ENCODE measurements at regions not wholly inside any gene's neighbourhood (a gene's known extent, or its start where the extent isn't known, plus 50 kb on each side); places are given as distances from the start of the nearest gene placed in this dataset.

GRCh38 chr2:2668681-2669265, 337.7 kb upstream of the MYT1L start:
- TF ChIP-seq CTCF (IDR thresholded peaks at IDR 0.05), result no peak
- H3K36me3 Mint-ChIP-seq (ENCODE audit: low read depth), result no peaks in the 10 kb centered on the region
- no peaks in the 10 kb centered on the region for H3K9me3 Mint-ChIP-seq
- CTCF ChIA-PET, result no interaction called here
- H3K27ac Mint-ChIP-seq, result no peak overlapping the region
- H3K4me3 Mint-ChIP-seq, result no peak overlapping the region
- H3K4me1 Mint-ChIP-seq, result no peaks in the 10 kb centered on the region
- intact Hi-C loops (cut with micrococcal nuclease), result no loop called here
- POLR2A ChIA-PET, result no interaction called here
- ATAC-seq (ENCODE audit: low read depth) (no peak), DNase-seq (no peak)
- H3K27me3 Mint-ChIP-seq, result no peaks in the 10 kb centered on the region

- CTCF ChIA-PET, result no interaction called here
- Mint-ChIP-seq H3K4me3 (no peak overlapping the region), H3K4me1 (no peaks in the 10 kb centered on the region), H3K27me3 (no peaks in the 10 kb centered on the region), H3K27ac (no peak overlapping the region), H3K9me3 (no peaks in the 10 kb centered on the region), H3K36me3 (ENCODE audit: low read depth) (no peaks in the 10 kb centered on the region)
- TF ChIP-seq CTCF (IDR thresholded peaks at IDR 0.05), result no peak
- ATAC-seq (ENCODE audit: low read depth) (no peak), DNase-seq (no peak)
- intact Hi-C loops (cut with micrococcal nuclease), result no loop called here
- POLR2A ChIA-PET, result no interaction called here
These were observed 336.6 kb upstream of the MYT1L start for GRCh38 chr2:2667690-2668089.

DNA sequence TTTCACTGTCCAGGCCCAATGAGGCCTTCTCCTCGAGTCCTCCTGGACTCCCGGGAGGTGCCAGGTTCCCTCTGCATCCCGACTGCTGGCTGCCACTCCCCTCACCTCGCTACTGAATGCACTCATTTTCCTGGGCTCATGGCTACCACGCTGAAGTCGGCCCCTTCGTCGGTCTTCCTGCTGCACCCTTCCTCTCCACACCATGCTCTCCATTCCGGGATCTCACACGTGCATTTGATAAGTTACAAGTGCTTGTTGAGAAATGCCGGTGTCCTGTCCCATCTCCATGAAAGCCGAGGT, 334.7 kb upstream of the MYT1L start:
- H3K9me3 Mint-ChIP-seq, result peaks cover 3% of the 10 kb centered on the region
- CTCF ChIA-PET, result no interaction called here
- no peak overlapping the region for H3K27ac Mint-ChIP-seq
- no peaks in the 10 kb centered on the region for H3K36me3 Mint-ChIP-seq (ENCODE audit: low read depth)
- POLR2A ChIA-PET, result no interaction called here
- H3K4me3 Mint-ChIP-seq, result no peak overlapping the region
- H3K4me1 Mint-ChIP-seq, result no peaks in the 10 kb centered on the region
- H3K27me3 Mint-ChIP-seq, result no peaks in the 10 kb centered on the region
- ATAC-seq (ENCODE audit: low read depth) (no peak), DNase-seq (no peak)
- no peak for TF ChIP-seq CTCF (IDR thresholded peaks at IDR 0.05)
- intact Hi-C loops (cut with micrococcal nuclease), result no loop called here

GRCh38 chr2:2664989-2665833, 334.1 kb upstream of the MYT1L start:
- ChIA-PET POLR2A (no interaction called here), CTCF (no interaction called here)
- H3K4me3 Mint-ChIP-seq, result no peak overlapping the region
- intact Hi-C loops (cut with micrococcal nuclease), result no loop called here
- H3K9me3 Mint-ChIP-seq, result peaks cover 3% of the 10 kb centered on the region
- DNase-seq, result no peak
- no peak for ATAC-seq (ENCODE audit: low read depth)
- H3K27ac Mint-ChIP-seq, result no peak overlapping the region
- no peaks in the 10 kb centered on the region for H3K4me1 Mint-ChIP-seq
- no peaks in the 10 kb centered on the region for H3K27me3 Mint-ChIP-seq
- H3K36me3 Mint-ChIP-seq (ENCODE audit: low read depth), result no peaks in the 10 kb centered on the region
- TF ChIP-seq CTCF (IDR thresholded peaks at IDR 0.05), result no peak

DNA sequence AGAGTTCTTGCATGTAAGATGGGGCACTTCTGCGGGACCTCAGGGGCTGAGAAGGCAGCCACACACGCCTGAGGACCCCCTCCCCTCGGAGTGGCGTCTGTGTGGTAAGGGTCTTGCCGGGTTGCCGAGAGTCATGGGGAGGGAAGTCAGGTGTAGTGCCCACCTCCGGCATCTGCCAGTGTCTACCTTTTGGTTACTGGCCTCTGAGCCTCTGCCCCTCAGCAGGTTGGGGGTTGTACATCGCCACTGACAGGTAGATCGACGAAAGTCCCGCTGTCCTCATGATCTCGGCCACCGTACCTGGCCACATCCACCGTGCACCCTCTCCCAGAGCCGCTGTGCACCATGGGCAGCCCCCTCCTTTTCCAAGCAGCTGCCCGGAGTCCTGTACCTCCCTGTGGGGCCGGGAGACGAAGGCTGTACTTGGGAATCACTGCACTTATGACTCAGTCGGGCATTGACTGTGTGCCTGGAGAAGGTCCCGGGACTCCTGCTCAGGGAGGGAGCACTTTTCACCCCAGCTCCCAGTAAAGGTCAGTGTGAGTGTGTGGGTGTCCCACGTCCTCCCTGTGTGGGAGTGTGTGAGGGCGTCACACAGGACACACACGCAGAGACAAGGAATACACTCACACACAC, 332.4 kb upstream of the MYT1L start:
- no peak overlapping the region for H3K4me3 Mint-ChIP-seq
- no peaks in the 10 kb centered on the region for H3K4me1 Mint-ChIP-seq
- intact Hi-C loops (cut with micrococcal nuclease), result no loop called here
- no peaks in the 10 kb centered on the region for H3K36me3 Mint-ChIP-seq (ENCODE audit: low read depth)
- TF ChIP-seq CTCF (IDR thresholded peaks at IDR 0.05), result no peak
- no peak overlapping the region for H3K27ac Mint-ChIP-seq
- no peak for DNase-seq
- peaks cover 8% of the 10 kb centered on the region for H3K9me3 Mint-ChIP-seq
- ChIA-PET CTCF (no interaction called here), POLR2A (no interaction called here)
- H3K27me3 Mint-ChIP-seq, result no peaks in the 10 kb centered on the region
- ATAC-seq (ENCODE audit: low read depth), result no peak
